Eye (tissue), 1 donor: ENCODE measurements at regions not wholly inside any gene's neighbourhood (a gene's known extent, or its start where the extent isn't known, plus 50 kb on each side); places are given as distances from the start of the nearest gene placed in this dataset.

Experiments used
- DNase-seq: peaks from one replicate; pipeline ENCODE4 v3.0.0-alpha.2; 2015

DNA sequence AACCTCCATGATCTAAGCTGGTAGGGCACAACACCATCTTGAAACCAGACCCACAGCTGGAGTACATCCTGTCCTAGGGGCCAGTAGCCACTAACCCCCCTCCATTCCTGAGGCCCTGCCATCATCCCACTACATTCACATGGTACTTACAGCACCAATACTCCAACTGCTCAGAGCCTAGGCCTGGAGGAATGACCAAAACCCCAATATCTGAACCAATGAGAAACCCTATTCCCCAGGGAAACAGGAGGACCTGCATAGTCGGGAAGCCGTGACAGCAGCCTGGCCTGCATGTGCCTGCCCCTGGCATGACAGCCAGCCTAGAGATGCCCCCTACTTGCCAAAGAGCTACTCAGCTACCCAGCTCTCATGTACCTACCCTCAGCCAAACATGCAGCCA lies 65.4 kb upstream of the DMRT1 start:
- DNase-seq = no peak

DNA sequence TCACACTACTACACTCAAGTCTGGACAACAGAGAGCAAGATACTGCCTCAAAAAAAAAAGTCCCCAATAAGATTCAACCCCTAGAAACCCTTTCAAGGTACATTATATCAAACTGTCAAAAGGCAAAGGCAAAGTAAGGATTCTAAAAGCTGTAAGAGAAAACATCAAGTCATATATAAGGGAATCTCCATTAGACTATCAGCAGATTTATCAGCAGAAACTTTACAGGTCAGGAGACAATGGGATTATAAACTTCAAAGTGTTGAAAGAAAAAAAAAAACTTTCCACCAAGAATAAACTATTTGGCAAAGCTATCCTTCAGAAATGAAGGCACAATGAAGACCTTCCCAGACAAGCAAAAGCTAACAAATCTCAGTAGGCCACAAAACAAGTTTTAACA lies 63.5 kb upstream of the DMRT1 start:
- no peak for DNase-seq

- no peak for DNase-seq
Observed at GRCh38 chr9:784202-784601, 57.3 kb upstream of the DMRT1 start.

DNA sequence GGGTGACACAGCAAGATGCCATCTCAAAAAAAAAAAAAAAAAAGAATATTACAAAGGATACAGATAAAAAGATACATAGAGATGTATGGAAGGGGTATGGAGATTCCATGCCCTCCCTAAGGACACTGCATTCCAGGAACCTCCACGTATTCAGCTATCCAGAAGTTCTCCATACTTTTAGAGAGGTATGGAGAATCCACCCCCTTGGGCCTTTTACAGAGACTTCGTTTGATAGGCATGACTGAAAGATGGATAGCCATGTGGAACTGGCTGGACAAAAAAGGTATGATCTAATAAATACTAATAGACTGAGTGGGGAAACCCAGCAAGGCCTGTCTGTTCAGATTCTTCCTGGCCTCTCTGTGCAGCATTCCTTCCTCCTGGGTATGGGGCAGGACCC lies 56.6 kb upstream of the DMRT1 start:
- no peak for DNase-seq

- DNase-seq = no peak
Observed at GRCh38 chr9:785997-786396, 55.5 kb upstream of the DMRT1 start.

DNA sequence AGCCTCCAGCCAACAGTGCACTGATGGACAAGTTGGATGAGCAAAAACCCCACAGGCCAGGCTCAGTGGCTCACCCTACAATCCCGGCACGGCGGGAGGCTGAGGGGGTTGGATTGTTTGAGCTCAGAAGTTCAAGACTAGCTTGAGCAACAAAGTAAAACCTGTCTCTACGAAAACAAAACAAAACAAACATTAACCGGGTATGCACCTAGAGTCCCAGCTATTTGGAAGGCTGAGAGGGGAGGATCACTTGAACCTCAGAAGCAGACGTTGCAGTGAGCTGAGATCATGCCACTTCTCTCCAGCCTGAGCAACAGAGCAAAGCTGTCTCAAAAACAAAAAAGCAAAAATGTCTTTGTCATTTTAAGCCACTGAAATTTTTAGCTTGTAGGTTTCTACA lies 55.1 kb upstream of the DMRT1 start:
- no peak for DNase-seq

GRCh38 chr9:788777-789176 lies 52.7 kb upstream of the DMRT1 start:
- no peak for DNase-seq
